Stimulated activated effector memory CD8-positive, alpha-beta T cell treated with anti-CD3 and anti-CD28 coated beads, Interleukin-12 subunit alpha, Interleukin-12 subunit beta, amount 100 ng/mL, for 72 hours (primary cell): ENCODE measurements at regions not wholly inside any gene's neighbourhood (a gene's known extent, or its start where the extent isn't known, plus 50 kb on each side); places are given as distances from the start of the nearest gene placed in this dataset.
"Not testable (repeated sequence)": the region's sequence is repeated elsewhere in the genome, so short reads cannot be mapped to it uniquely, and the experiment has no call there.

Source experiments
- ATAC-seq: fragments of 150-1000 bp; cut with Tn5 transposase; 2 replicates; pipeline ENCODE4 v1.10.0; 2021
- DNase-seq, 2 donors: peaks; one replicate each; pipeline ENCODE4 v3.0.0; 2021 to 2022; ENCODE audit warnings: low spot score in 2 of 2
- H3K27ac Mint-ChIP-seq: one replicate; pipeline ENCODE4 v1.8.0; 2022; ENCODE audit warnings: mild to moderate bottlenecking, mixed read lengths
- H3K36me3 Mint-ChIP-seq: one replicate; pipeline ENCODE4 v1.8.0; 2022; ENCODE audit warnings: mild to moderate bottlenecking, mixed read lengths
- H3K4me1 Mint-ChIP-seq: one replicate; pipeline ENCODE4 v1.8.0; 2022; ENCODE audit warnings: mixed read lengths
- H3K4me3 Mint-ChIP-seq: one replicate; pipeline ENCODE4 v1.8.0; 2022; ENCODE audit warnings: mild to moderate bottlenecking, mixed read lengths
- H3K9me3 Mint-ChIP-seq: one replicate; pipeline ENCODE4 v1.8.0; 2022; ENCODE audit warnings: mixed read lengths

DNA sequence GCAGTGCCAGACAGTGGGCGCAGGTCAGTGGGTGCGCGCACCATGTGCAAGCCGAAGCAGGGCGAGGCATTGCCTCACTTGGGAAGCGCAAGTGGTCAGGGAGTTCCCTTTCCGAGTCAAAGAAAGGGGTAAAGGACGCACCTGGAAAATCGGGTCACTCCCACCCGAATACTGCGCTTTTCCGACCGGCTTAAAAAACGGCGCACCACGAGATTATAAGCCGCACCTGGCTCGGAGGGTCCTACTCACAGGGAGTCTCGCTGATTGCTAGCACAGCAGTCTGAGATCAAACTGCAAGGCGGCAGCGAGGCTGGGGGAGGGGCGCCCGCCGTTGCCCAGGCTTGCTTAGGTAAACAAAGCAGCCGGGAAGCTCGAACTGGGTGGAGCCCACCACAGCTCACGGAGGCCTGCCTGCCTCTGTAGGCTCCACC lies 77.9 kb downstream of the NR4A2 start:
- peak overlapping the region; percentile 54 for H3K4me3 Mint-ChIP-seq
- H3K9me3 Mint-ChIP-seq, ATAC-seq, H3K36me3 Mint-ChIP-seq, DNase-seq, H3K27ac Mint-ChIP-seq, H3K4me1 Mint-ChIP-seq: not testable (repeated sequence)

GRCh38 chr2:156253765-156254164 lies 78.8 kb downstream of the NR4A2 start:
- ATAC-seq (no peak), DNase-seq (no peak)
- Mint-ChIP-seq H3K9me3 (peaks cover 2% of the 10 kb centered on the region), H3K4me1 (no peaks in the 10 kb centered on the region), H3K27ac (no peak overlapping the region), H3K36me3 (no peaks in the 10 kb centered on the region), H3K4me3 (peak overlapping the region; percentile 54)

GRCh38 chr2:156242874-156243273 lies 89.6 kb downstream of the NR4A2 start:
- no peaks in the 10 kb centered on the region for H3K36me3 Mint-ChIP-seq
- no peak overlapping the region for H3K4me3 Mint-ChIP-seq
- no peaks in the 10 kb centered on the region for H3K4me1 Mint-ChIP-seq

GRCh38 chr2:156237558-156237957 lies 95.0 kb downstream of the NR4A2 start:
- no peak for ATAC-seq
- Mint-ChIP-seq H3K4me1 (no peaks in the 10 kb centered on the region), H3K4me3 (no peak overlapping the region), H3K9me3 (peaks cover 3% of the 10 kb centered on the region), H3K27ac (no peak overlapping the region), H3K36me3 (no peaks in the 10 kb centered on the region)
- DNase-seq = no peak

More at GRCh38 chr2:156242874-156243273, 89.6 kb downstream of the NR4A2 start:
- DNase-seq (no peak), ATAC-seq (no peak)
- H3K9me3 Mint-ChIP-seq = no peaks in the 10 kb centered on the region
- no peak overlapping the region for H3K27ac Mint-ChIP-seq

- DNase-seq = no peak
- Mint-ChIP-seq H3K27ac (no peak overlapping the region), H3K4me1 (no peaks in the 10 kb centered on the region), H3K36me3 (no peaks in the 10 kb centered on the region), H3K9me3 (peaks cover 4% of the 10 kb centered on the region), H3K4me3 (no peak overlapping the region)
- ATAC-seq = no peak
Measured at GRCh38 chr2:156229724-156230362, 102.7 kb downstream of the NR4A2 start.

- not testable (repeated sequence) for H3K4me1 Mint-ChIP-seq, H3K27ac Mint-ChIP-seq, ATAC-seq, DNase-seq, H3K4me3 Mint-ChIP-seq, H3K36me3 Mint-ChIP-seq
- H3K9me3 Mint-ChIP-seq = peaks cover 26% of the 10 kb centered on the region
Measured at GRCh38 chr2:156223328-156223727, 109.2 kb downstream of the NR4A2 start.

DNA sequence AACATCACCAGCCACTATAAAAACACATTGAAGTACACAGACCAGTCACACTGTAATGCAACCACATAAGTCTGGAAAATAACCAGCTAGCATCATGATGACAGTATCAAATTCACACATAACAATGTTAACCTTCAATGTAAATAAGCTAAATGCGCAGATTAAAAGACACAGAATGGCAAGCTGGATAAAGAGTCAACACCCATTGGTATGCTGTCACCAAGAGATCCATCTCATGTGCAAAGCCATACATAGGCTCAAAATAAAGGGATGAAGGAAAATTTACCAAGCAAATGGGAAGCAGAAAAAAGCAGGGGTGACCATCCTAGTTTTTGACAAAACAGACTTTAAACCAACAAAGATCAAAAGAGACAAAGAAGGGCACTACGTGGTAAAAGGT lies 110.8 kb downstream of the NR4A2 start:
- no peak overlapping the region for H3K4me3 Mint-ChIP-seq
- H3K27ac Mint-ChIP-seq = no peak overlapping the region
- H3K36me3 Mint-ChIP-seq = no peaks in the 10 kb centered on the region
- DNase-seq (no peak), ATAC-seq (no peak)
- peaks cover 26% of the 10 kb centered on the region for H3K9me3 Mint-ChIP-seq
- no peaks in the 10 kb centered on the region for H3K4me1 Mint-ChIP-seq

DNA sequence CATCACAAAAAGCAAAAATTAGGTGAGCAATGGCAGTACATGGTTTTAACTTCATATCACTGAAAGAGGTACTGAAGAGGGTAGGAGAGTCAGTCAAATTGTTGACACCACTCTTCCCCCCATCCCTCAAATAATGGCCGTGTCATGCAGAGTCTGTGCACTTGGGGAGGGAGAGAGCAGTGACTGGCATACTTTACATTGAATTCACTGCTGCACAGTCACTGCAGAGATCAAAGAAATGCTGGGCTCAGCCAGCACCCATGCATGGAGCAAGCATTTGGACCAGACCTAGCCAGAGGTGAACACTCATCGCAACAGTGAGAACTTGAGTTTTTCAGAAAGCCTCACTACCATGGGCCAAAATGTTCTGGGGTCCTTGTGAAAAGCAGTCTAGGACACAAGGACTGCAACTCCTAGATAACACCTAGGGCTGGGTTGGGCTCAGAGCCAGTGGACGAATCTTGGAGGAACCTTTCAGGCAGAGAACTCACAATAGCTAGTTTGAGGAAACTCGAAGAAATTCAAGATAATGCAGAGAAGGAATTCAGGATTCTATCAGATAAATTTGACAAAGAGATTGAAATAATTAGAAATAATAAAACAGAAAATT lies 112.9 kb downstream of the NR4A2 start:
- Mint-ChIP-seq H3K4me3 (no peak overlapping the region), H3K36me3 (no peaks in the 10 kb centered on the region), H3K27ac (no peak overlapping the region), H3K9me3 (peaks cover 26% of the 10 kb centered on the region), H3K4me1 (no peaks in the 10 kb centered on the region)
- DNase-seq (no peak), ATAC-seq (no peak)

DNA sequence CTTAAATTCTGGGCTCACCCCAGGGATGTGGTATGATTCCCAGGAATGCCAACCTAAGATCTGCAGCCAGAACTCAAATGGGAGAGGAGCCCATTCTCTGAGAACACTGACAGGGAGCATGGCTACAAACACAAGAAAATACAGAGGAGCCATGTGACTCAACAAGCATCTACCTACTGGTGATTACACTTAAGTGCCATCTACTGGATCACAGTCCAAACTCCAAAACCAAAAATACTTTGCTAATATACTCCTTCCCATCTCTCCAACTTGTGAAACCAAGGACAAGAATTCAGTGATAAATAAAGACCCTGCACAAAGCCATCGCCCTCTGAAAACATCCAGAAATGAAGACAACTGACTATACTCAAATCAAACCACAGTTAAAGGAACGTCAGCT lies 116.9 kb downstream of the NR4A2 start:
- Mint-ChIP-seq H3K36me3 (no peaks in the 10 kb centered on the region), H3K4me3 (no peak overlapping the region), H3K27ac (no peak overlapping the region), H3K4me1 (no peaks in the 10 kb centered on the region), H3K9me3 (peaks cover 4% of the 10 kb centered on the region)
- ATAC-seq (no peak), DNase-seq (no peak)

DNA sequence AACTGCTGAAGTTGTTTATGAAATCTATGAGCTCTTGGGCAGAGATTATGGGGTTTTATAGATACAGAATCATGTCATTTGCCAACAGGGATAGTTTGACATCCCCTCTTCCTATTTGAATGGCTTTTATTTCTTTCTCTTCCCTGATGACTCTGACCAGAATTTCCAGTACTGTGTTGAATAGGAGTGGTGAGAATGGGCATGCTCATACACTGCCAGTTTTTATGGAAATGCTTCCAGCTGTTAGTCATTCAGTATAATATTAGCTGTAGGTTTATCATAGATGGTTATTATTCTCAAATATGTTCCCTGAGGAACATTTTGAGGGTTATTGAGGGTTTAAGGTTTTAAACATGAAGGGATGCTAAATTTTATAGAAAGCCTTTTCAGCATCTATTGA lies 121.2 kb downstream of the NR4A2 start:
- Mint-ChIP-seq H3K9me3 (no peaks in the 10 kb centered on the region), H3K4me1 (no peaks in the 10 kb centered on the region), H3K4me3 (no peak overlapping the region), H3K36me3 (no peaks in the 10 kb centered on the region), H3K27ac (no peak overlapping the region)
- DNase-seq (no peak), ATAC-seq (no peak)

- H3K27ac Mint-ChIP-seq = no peak overlapping the region
- H3K9me3 Mint-ChIP-seq = no peaks in the 10 kb centered on the region
- no peak overlapping the region for H3K4me3 Mint-ChIP-seq
- no peak for DNase-seq
- no peak for ATAC-seq
- H3K4me1 Mint-ChIP-seq = no peaks in the 10 kb centered on the region
- no peaks in the 10 kb centered on the region for H3K36me3 Mint-ChIP-seq
Measured at GRCh38 chr2:156206355-156206754, 126.2 kb downstream of the NR4A2 start.

DNA sequence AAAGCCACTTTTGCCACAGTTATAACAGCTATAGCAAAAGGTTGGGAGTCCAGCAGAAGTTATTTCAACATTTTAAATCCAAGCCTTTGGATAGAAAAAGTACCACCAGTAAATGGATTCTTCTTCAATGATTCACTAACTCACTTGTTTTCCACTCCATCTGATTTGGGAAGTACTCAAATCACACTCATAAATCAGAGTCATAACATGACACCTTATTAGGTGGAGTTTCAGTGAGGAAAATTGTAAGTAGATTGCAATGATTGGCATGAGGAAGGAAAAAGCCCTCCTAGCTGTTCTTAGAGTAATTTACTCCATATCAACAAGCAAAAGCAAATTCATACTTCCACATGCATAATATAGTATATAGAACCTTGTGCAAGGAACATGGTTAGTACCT lies 132.9 kb downstream of the NR4A2 start:
- DNase-seq (no peak), ATAC-seq (no peak)
- Mint-ChIP-seq H3K27ac (no peak overlapping the region), H3K36me3 (no peaks in the 10 kb centered on the region), H3K4me1 (no peaks in the 10 kb centered on the region), H3K9me3 (no peaks in the 10 kb centered on the region), H3K4me3 (no peak overlapping the region)

- Mint-ChIP-seq H3K36me3 (no peaks in the 10 kb centered on the region), H3K4me3 (no peak overlapping the region), H3K4me1 (no peaks in the 10 kb centered on the region), H3K27ac (no peak overlapping the region), H3K9me3 (no peaks in the 10 kb centered on the region)
- ATAC-seq (no peak), DNase-seq (no peak)
Measured at GRCh38 chr2:156196031-156196430, 136.5 kb downstream of the NR4A2 start.

DNA sequence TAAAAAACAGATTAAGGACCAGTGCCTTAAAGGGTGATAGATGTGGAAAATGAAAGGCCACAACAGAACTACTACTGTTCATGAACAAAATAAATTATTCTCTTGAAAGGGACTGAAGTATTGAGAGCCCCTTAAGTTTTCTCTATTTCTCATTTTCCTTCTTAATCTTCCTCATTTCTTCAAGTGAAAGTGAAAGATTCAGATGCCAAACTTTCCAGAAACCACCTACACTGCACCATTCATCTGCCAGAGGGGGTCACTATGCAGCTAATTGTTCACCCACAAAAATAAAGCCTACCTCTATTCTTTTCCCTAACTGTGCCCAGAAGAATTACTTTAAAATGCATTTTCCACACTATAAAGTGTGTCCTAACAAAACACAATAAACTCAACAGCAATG lies 140.1 kb downstream of the NR4A2 start:
- no peak for ATAC-seq
- H3K36me3 Mint-ChIP-seq = no peaks in the 10 kb centered on the region
- no peak overlapping the region for H3K4me3 Mint-ChIP-seq
- DNase-seq = no peak
- no peak overlapping the region for H3K27ac Mint-ChIP-seq
- H3K4me1 Mint-ChIP-seq = no peaks in the 10 kb centered on the region
- no peaks in the 10 kb centered on the region for H3K9me3 Mint-ChIP-seq

GRCh38 chr2:156191527-156191926 lies 141.0 kb downstream of the NR4A2 start:
- no peak for ATAC-seq
- DNase-seq = no peak
- H3K9me3 Mint-ChIP-seq = no peaks in the 10 kb centered on the region
- no peaks in the 10 kb centered on the region for H3K4me1 Mint-ChIP-seq
- H3K4me3 Mint-ChIP-seq = no peak overlapping the region
- no peak overlapping the region for H3K27ac Mint-ChIP-seq
- H3K36me3 Mint-ChIP-seq = no peaks in the 10 kb centered on the region

GRCh38 chr2:156190517-156190916 lies 142.0 kb downstream of the NR4A2 start:
- no peaks in the 10 kb centered on the region for H3K9me3 Mint-ChIP-seq
- ATAC-seq (no peak), DNase-seq (no peak)
- H3K27ac Mint-ChIP-seq = no peak overlapping the region
- H3K4me3 Mint-ChIP-seq = no peak overlapping the region
- H3K36me3 Mint-ChIP-seq = no peaks in the 10 kb centered on the region
- H3K4me1 Mint-ChIP-seq = no peaks in the 10 kb centered on the region
